Lower leg skin (tissue), 3 donors: ENCODE measurements at regions not wholly inside any gene's neighbourhood (a gene's known extent, or its start where the extent isn't known, plus 50 kb on each side); places are given as distances from the start of the nearest gene placed in this dataset.

Experiments used
- CTCF ChIP-seq, 3 donors: fragments of 450-650 bp; IDR thresholded peaks; one replicate each; pipeline ENCODE4 v1.5.1; 2016; ENCODE audit warnings: antibody characterized with exemption in 3 of 3, mild to moderate bottlenecking in 3 of 3, moderate library complexity in 2 of 3
- POLR2A ChIP-seq, 2 donors: fragments of 450-650 bp; IDR thresholded peaks; one replicate each; pipeline ENCODE4 v1.6.1; 2016 to 2017; ENCODE audit warnings: antibody characterized with exemption in 2 of 2, mild to moderate bottlenecking in 1 of 2, moderate library complexity in 1 of 2

- TF ChIP-seq CTCF (IDR thresholded peaks at IDR 0.05), result no peak
- TF ChIP-seq POLR2A (IDR thresholded peaks at IDR 0.05), result no peak
Measured at GRCh38 chr2:156883804-156884203, 373.7 kb upstream of the GALNT5 start.
